CD4-positive, alpha-beta T cell (primary cell): ENCODE measurements at regions not wholly inside any gene's neighbourhood (a gene's known extent, or its start where the extent isn't known, plus 50 kb on each side); places are given as distances from the start of the nearest gene placed in this dataset.

ENCODE experiments used
- ATAC-seq: fragments of 200-7000 bp; cut with Tn5 transposase; one replicate; pipeline ENCODE4 v1.10.0; 2022; ENCODE audit warnings: mild to moderate bottlenecking; ENCODE audit not compliant: poor library complexity
- CTCF ChIA-PET: fragments of 350-600 bp; sonication (Branson Sonifier 250); formaldehyde crosslinking; loops from one replicate; lab custom pipeline; 2021; ENCODE audit warnings: antibody characterized with exemption, inconsistent platforms; lab: Charles Lee
- POLR2A ChIA-PET: fragments of 350-600 bp; sonication (Branson Sonifier 250); formaldehyde crosslinking; loops from one replicate; lab custom pipeline; 2021; ENCODE audit warnings: antibody characterized with exemption, inconsistent platforms; lab: Charles Lee
- DNase-seq, 14 experiments: peaks; one replicate each; pipeline ENCODE4 v3.0.0-alpha.2; 2013 to 2020; ENCODE audit warnings: mixed read lengths in 2 of 14
- H3K27ac ChIP-seq, 2 donors: one replicate each; pipeline versions ENCODE4 v1.5.1 to v1.7.0; 2013; ENCODE audit warnings: low read length in 2 of 2, low read depth in 1 of 2, mild to moderate bottlenecking in 1 of 2
- H3K27me3 ChIP-seq, 2 experiments: 1 replicate in 1 of 2; 2 replicates in 1 of 2; pipeline versions ENCODE4 v1.6.1 to v1.7.0; 2013; ENCODE audit warnings: low read length in 2 of 2, control low read depth in 1 of 2, mild to moderate bottlenecking in 1 of 2, moderate library complexity in 1 of 2; ENCODE audit not compliant: insufficient read depth in 2 of 2, control insufficient read depth in 1 of 2
- H3K36me3 ChIP-seq: one replicate; pipeline ENCODE4 v1.6.1; 2013; ENCODE audit warnings: low read length, control low read depth; ENCODE audit not compliant: insufficient read depth
- H3K4me1 ChIP-seq: one replicate; pipeline ENCODE4 v1.6.1; 2013; ENCODE audit warnings: low read length, control low read depth; ENCODE audit not compliant: insufficient read depth
- H3K4me3 ChIP-seq: one replicate; pipeline ENCODE4 v1.5.1; 2013; ENCODE audit warnings: mild to moderate bottlenecking, low read length, moderate library complexity
- H3K9me3 ChIP-seq, 2 experiments: 1 replicate in 1 of 2; 2 replicates in 1 of 2; pipeline versions ENCODE4 v1.6.1 to v1.7.0; 2013; ENCODE audit warnings: low read length in 2 of 2, mild to moderate bottlenecking in 2 of 2, control low read depth in 1 of 2, moderate library complexity in 1 of 2; ENCODE audit not compliant: control insufficient read depth in 1 of 2, insufficient read depth in 1 of 2
- H3K27ac Mint-ChIP-seq: one replicate; pipeline ENCODE4 v1.8.0; 2020; ENCODE audit warnings: mixed read lengths
- H3K27me3 Mint-ChIP-seq: one replicate; pipeline ENCODE4 v1.8.0; 2021; ENCODE audit warnings: mixed read lengths
- H3K36me3 Mint-ChIP-seq: one replicate; pipeline ENCODE4 v1.8.0; 2021; ENCODE audit warnings: low read depth, mixed read lengths
- H3K4me1 Mint-ChIP-seq: one replicate; pipeline ENCODE4 v1.8.0; 2021; ENCODE audit warnings: low read depth, mixed read lengths
- H3K4me3 Mint-ChIP-seq: one replicate; pipeline ENCODE4 v1.8.0; 2020; ENCODE audit warnings: mild to moderate bottlenecking, mixed read lengths
- H3K9me3 Mint-ChIP-seq: one replicate; pipeline ENCODE4 v1.8.0; 2020; ENCODE audit warnings: mixed read lengths
- CTCF ChIP-seq: fragments of 200-600 bp; IDR thresholded peaks from one replicate; pipeline ENCODE4 v1.8.0; 2022; ENCODE audit warnings: antibody characterized with exemption, mild to moderate bottlenecking
- intact Hi-C, 2 experiments: fragments of 100-400 bp; cut with DNase I in 1 of 2; cut with micrococcal nuclease in 1 of 2; formaldehyde crosslinking; loops; one replicate each; pipeline versions ENCODE4 v1.15.1 to v1.9.0; 2023 to 2025; cut with DNase I, micrococcal nuclease

GRCh38 chr15:69834761-69835160, 263.0 kb downstream of the TLE3 start:
- intact Hi-C loops, result no loop called here
- H3K36me3 Mint-ChIP-seq, result no peaks in the 10 kb centered on the region
- no peak overlapping the region for H3K27ac Mint-ChIP-seq
- POLR2A ChIA-PET, result no interaction called here
- Histone ChIP-seq H3K4me1 (no peaks in the 10 kb centered on the region), H3K27me3 (no peaks in the 10 kb centered on the region), H3K27ac (no peak overlapping the region), H3K36me3 (no peaks in the 10 kb centered on the region), H3K9me3 (no peaks in the 10 kb centered on the region), H3K4me3 (no peak overlapping the region)
- no peak overlapping the region for H3K4me3 Mint-ChIP-seq
- no peaks in the 10 kb centered on the region for H3K9me3 Mint-ChIP-seq
- CTCF ChIA-PET, result no interaction called here
- TF ChIP-seq CTCF, result no peak
- no peaks in the 10 kb centered on the region for H3K4me1 Mint-ChIP-seq
- ATAC-seq, result no peak
- no peaks in the 10 kb centered on the region for H3K27me3 Mint-ChIP-seq
- DNase-seq, result no peak

DNA sequence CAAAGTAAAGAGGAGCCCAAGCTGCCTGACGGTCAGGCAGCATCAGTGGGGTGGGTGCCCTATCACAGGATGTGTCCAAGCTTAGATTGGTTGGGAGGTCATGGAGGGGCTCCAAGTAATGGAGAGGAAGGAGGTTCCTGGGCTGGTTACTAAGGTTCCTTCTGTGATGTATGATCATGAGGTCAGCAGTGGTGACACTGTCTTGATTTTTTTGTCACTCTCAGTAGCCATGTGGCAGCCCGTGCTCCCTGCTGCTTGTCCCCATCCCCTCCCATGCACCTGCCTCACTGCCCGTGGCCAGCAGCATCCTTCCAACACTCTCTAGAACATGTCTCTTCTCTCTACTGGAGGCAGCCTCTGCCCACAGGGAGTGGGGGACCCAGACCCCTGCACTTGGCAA, 261.7 kb downstream of the TLE3 start:
- DNase-seq (no peak), ATAC-seq (no peak)
- no peak overlapping the region for H3K4me3 ChIP-seq
- no peak overlapping the region for H3K27ac ChIP-seq
- no peaks in the 10 kb centered on the region for H3K4me1 Mint-ChIP-seq
- intact Hi-C loops, result no loop called here
- H3K27me3 ChIP-seq, result no peaks in the 10 kb centered on the region
- H3K9me3 ChIP-seq, result no peaks in the 10 kb centered on the region
- no peaks in the 10 kb centered on the region for H3K4me1 ChIP-seq
- no peaks in the 10 kb centered on the region for H3K36me3 ChIP-seq
- H3K4me3 Mint-ChIP-seq, result no peak overlapping the region
- H3K27ac Mint-ChIP-seq, result no peak overlapping the region
- TF ChIP-seq CTCF, result no peak
- H3K27me3 Mint-ChIP-seq, result no peaks in the 10 kb centered on the region
- H3K9me3 Mint-ChIP-seq, result no peaks in the 10 kb centered on the region
- CTCF ChIA-PET, result no interaction called here
- POLR2A ChIA-PET, result no interaction called here
- no peaks in the 10 kb centered on the region for H3K36me3 Mint-ChIP-seq

- no peaks in the 10 kb centered on the region for H3K27me3 ChIP-seq
- CTCF ChIA-PET, result interaction anchor here (0.6 kb wide), 1 partner anchor 646 kb away, joined by 4 read pairs; no protein-coding TSS in a partner anchor
Observed at GRCh38 chr15:69836526-69837230, 261.0 kb downstream of the TLE3 start.

More at GRCh38 chr15:69836526-69837230, 261.0 kb downstream of the TLE3 start:
- Mint-ChIP-seq H3K36me3 (no peaks in the 10 kb centered on the region), H3K4me1 (no peaks in the 10 kb centered on the region), H3K27ac (no peak overlapping the region), H3K4me3 (no peak overlapping the region), H3K9me3 (no peaks in the 10 kb centered on the region), H3K27me3 (no peaks in the 10 kb centered on the region)
- no peaks in the 10 kb centered on the region for H3K4me1 ChIP-seq
- H3K27ac ChIP-seq, result no peak overlapping the region
- DNase-seq (no peak), ATAC-seq (no peak)
- TF ChIP-seq CTCF, result no peak
- H3K4me3 ChIP-seq, result no peak overlapping the region
- POLR2A ChIA-PET, result no interaction called here
- no peaks in the 10 kb centered on the region for H3K36me3 ChIP-seq
- intact Hi-C loops, result no loop called here
- no peaks in the 10 kb centered on the region for H3K9me3 ChIP-seq
